RKO (cell line): ENCODE measurements at regions not wholly inside any gene's neighbourhood (a gene's known extent, or its start where the extent isn't known, plus 50 kb on each side); places are given as distances from the start of the nearest gene placed in this dataset.
"Not testable (repeated sequence)": the region's sequence is repeated elsewhere in the genome, so short reads cannot be mapped to it uniquely, and the experiment has no call there.

ENCODE experiments used
- DNase-seq: peaks from one replicate; pipeline ENCODE4 v3.0.0-alpha.2; 2016; ENCODE audit warnings: low spot score

GRCh38 chr10:63848871-63849270, 327.7 kb downstream of the REEP3 start:
- DNase-seq, result not testable (repeated sequence)

- DNase-seq, result no peak
Observed at GRCh38 chr10:63862860-63863259, 341.7 kb downstream of the REEP3 start.

- DNase-seq, result no peak
Observed at GRCh38 chr10:63865210-63865609, 344.0 kb downstream of the REEP3 start.

- DNase-seq, result peak; percentile 45
Observed at GRCh38 chr10:63866075-63866746, 345.0 kb downstream of the REEP3 start.

- peak; percentile 58 for DNase-seq
Observed at GRCh38 chr10:63866747-63867140, 345.5 kb downstream of the REEP3 start.

GRCh38 chr10:63878428-63878827, 357.2 kb downstream of the REEP3 start:
- no peak for DNase-seq

GRCh38 chr10:63883861-63884260, 362.7 kb downstream of the REEP3 start:
- DNase-seq, result no peak

- no peak for DNase-seq
Observed at GRCh38 chr10:63884426-63884825, 363.2 kb downstream of the REEP3 start.

- no peak for DNase-seq
Observed at GRCh38 chr10:63885156-63885555, 364.0 kb downstream of the REEP3 start.

GRCh38 chr10:63886281-63887022, 365.3 kb downstream of the REEP3 start:
- DNase-seq, result no peak

GRCh38 chr10:63887023-63887589, 365.9 kb downstream of the REEP3 start:
- DNase-seq, result no peak

GRCh38 chr10:63887600-63888370, 366.6 kb downstream of the REEP3 start:
- no peak for DNase-seq

GRCh38 chr10:63889803-63890202, 368.6 kb downstream of the REEP3 start:
- DNase-seq, result no peak

GRCh38 chr10:63896992-63897391, 375.8 kb downstream of the REEP3 start:
- DNase-seq, result no peak

GRCh38 chr10:63899673-63900300, 378.6 kb downstream of the REEP3 start:
- DNase-seq, result no peak

GRCh38 chr10:63901228-63901627, 380.0 kb downstream of the REEP3 start:
- DNase-seq, result peak; percentile 5

- DNase-seq, result no peak
Observed at GRCh38 chr10:63901881-63902280, 380.7 kb downstream of the REEP3 start.

- no peak for DNase-seq
Observed at GRCh38 chr10:63910806-63911205, 389.6 kb downstream of the REEP3 start.

GRCh38 chr10:63915240-63915639, 394.0 kb downstream of the REEP3 start:
- DNase-seq, result no peak

GRCh38 chr10:63917363-63917762, 396.2 kb downstream of the REEP3 start:
- DNase-seq, result no peak

GRCh38 chr10:63919575-63920279, 398.5 kb downstream of the REEP3 start:
- DNase-seq, result no peak
